HG03039 (cell line): ENCODE measurements at regions not wholly inside any gene's neighbourhood (a gene's known extent, or its start where the extent isn't known, plus 50 kb on each side); places are given as distances from the start of the nearest gene placed in this dataset.
"Not testable (repeated sequence)": the region's sequence is repeated elsewhere in the genome, so short reads cannot be mapped to it uniquely, and the experiment has no call there.

Experiments
- ATAC-seq: cut with Tn5 transposase; IDR thresholded peaks from one replicate; pipeline ENCODE4 v1.9.1; 2021; ENCODE audit warnings: mild to moderate bottlenecking, moderate library complexity; ENCODE audit not compliant: unreplicated experiment

- ATAC-seq: no peak
These were observed 254.7 kb downstream of the PLOD2 start for GRCh38 chr3:145906301-145906700.

- no peak for ATAC-seq
These were observed 254.2 kb downstream of the PLOD2 start for GRCh38 chr3:145906755-145907154.

- no peak for ATAC-seq
These were observed 250.0 kb downstream of the PLOD2 start for GRCh38 chr3:145911016-145911415.

- ATAC-seq: no peak
These were observed 245.2 kb downstream of the PLOD2 start for GRCh38 chr3:145915787-145916186.

- ATAC-seq: not testable (repeated sequence)
These were observed 233.2 kb downstream of the PLOD2 start for GRCh38 chr3:145927736-145928135.

- no peak for ATAC-seq
These were observed 224.0 kb downstream of the PLOD2 start for GRCh38 chr3:145936971-145937370.

- ATAC-seq: no peak
These were observed 221.6 kb downstream of the PLOD2 start for GRCh38 chr3:145939431-145939830.

GRCh38 chr3:145942052-145942451 lies 218.9 kb downstream of the PLOD2 start:
- ATAC-seq: no peak

GRCh38 chr3:145943952-145944351 lies 217.0 kb downstream of the PLOD2 start:
- no peak for ATAC-seq

- no peak for ATAC-seq
These were observed 209.5 kb downstream of the PLOD2 start for GRCh38 chr3:145951441-145951840.

GRCh38 chr3:145952536-145952935 lies 208.4 kb downstream of the PLOD2 start:
- ATAC-seq: no peak

GRCh38 chr3:145953316-145953715 lies 207.7 kb downstream of the PLOD2 start:
- ATAC-seq: no peak

GRCh38 chr3:145959457-145960088 lies 201.4 kb downstream of the PLOD2 start:
- no peak for ATAC-seq

GRCh38 chr3:145963111-145963510 lies 197.9 kb downstream of the PLOD2 start:
- ATAC-seq: no peak

GRCh38 chr3:145967043-145967442 lies 193.9 kb downstream of the PLOD2 start:
- no peak for ATAC-seq

- no peak for ATAC-seq
These were observed 189.8 kb downstream of the PLOD2 start for GRCh38 chr3:145971186-145971585.

- no peak for ATAC-seq
These were observed 188.1 kb downstream of the PLOD2 start for GRCh38 chr3:145972851-145973250.

- no peak for ATAC-seq
These were observed 179.9 kb downstream of the PLOD2 start for GRCh38 chr3:145981056-145981455.

- ATAC-seq: no peak
These were observed 177.9 kb downstream of the PLOD2 start for GRCh38 chr3:145983101-145983500.
